AG04450 (cell line): ENCODE measurements at regions not wholly inside any gene's neighbourhood (a gene's known extent, or its start where the extent isn't known, plus 50 kb on each side); places are given as distances from the start of the nearest gene placed in this dataset.

Experiments
- CTCF ChIA-PET: fragments of 300-600, 350-600 bp; formaldehyde crosslinking; extraction: SDS; loops from one replicate; lab custom pipeline; 2022; ENCODE audit warnings: antibody characterized with exemption, inconsistent platforms; lab: Charles Lee
- POLR2A ChIA-PET: fragments of 350-600 bp; formaldehyde crosslinking; extraction: SDS; loops from one replicate; lab custom pipeline; 2021; ENCODE audit warnings: antibody characterized with exemption, inconsistent platforms; lab: Yijun Ruan, JAX
- DNase-seq: peaks from one replicate; pipeline ENCODE4 v3.0.0-alpha.2; 2011; ENCODE audit warnings: low read depth, low spot score
- H3K27ac ChIP-seq: one replicate; pipeline ENCODE4 v1.5.1; 2012; ENCODE audit warnings: low read depth, low read length, control low read depth
- H3K27me3 ChIP-seq: one replicate; pipeline ENCODE4 v1.6.0; 2012; ENCODE audit warnings: low read length; ENCODE audit not compliant: control insufficient read depth, insufficient read depth
- H3K4me3 ChIP-seq: 2 replicates; pipeline ENCODE4 v1.5.1; 2011; ENCODE audit warnings: mild to moderate bottlenecking, low read depth, low read length, control low read depth
- H3K9me3 ChIP-seq: 2 replicates; pipeline ENCODE4 v1.5.1; 2012; ENCODE audit warnings: low read length; ENCODE audit not compliant: control insufficient read depth, insufficient read depth
- CTCF ChIP-seq: IDR thresholded peaks from 2 replicates; pipeline ENCODE4 v1.5.1; 2011; ENCODE audit warnings: low read depth, low read length, control low read depth, inconsistent platforms

GRCh38 chr15:23514484-23514883 is 51.0 kb upstream of the MKRN3 start:
- no peak for TF ChIP-seq CTCF
- no peak overlapping the region for H3K27ac ChIP-seq
- H3K9me3 ChIP-seq: peaks cover 6% of the 10 kb centered on the region; the same call in 1 of the 2 replicates
- DNase-seq: no peak
- ChIA-PET POLR2A (no interaction called here), CTCF (no interaction called here)
- H3K27me3 ChIP-seq: no peaks in the 10 kb centered on the region
- no peak overlapping the region for H3K4me3 ChIP-seq

GRCh38 chr15:23506762-23507161 is 58.7 kb upstream of the MKRN3 start:
- CTCF ChIA-PET: no interaction called here

GRCh38 chr15:23503980-23504379 is 56.9 kb upstream of the GOLGA6L2 start:
- no peak for TF ChIP-seq CTCF
- ChIA-PET POLR2A (no interaction called here), CTCF (no interaction called here)
- Histone ChIP-seq H3K9me3 (no peaks in the 10 kb centered on the region), H3K27ac (no peak overlapping the region), H3K4me3 (no peak overlapping the region), H3K27me3 (no peaks in the 10 kb centered on the region)
- DNase-seq: no peak

More at GRCh38 chr15:23506762-23507161, 58.7 kb upstream of the MKRN3 start:
- Histone ChIP-seq H3K27ac (no peak overlapping the region), H3K9me3 (peaks cover 3% of the 10 kb centered on the region; the same call in 1 of the 2 replicates), H3K27me3 (no peaks in the 10 kb centered on the region), H3K4me3 (no peak overlapping the region)
- POLR2A ChIA-PET: no interaction called here
- DNase-seq: no peak
- TF ChIP-seq CTCF: no peak

DNA sequence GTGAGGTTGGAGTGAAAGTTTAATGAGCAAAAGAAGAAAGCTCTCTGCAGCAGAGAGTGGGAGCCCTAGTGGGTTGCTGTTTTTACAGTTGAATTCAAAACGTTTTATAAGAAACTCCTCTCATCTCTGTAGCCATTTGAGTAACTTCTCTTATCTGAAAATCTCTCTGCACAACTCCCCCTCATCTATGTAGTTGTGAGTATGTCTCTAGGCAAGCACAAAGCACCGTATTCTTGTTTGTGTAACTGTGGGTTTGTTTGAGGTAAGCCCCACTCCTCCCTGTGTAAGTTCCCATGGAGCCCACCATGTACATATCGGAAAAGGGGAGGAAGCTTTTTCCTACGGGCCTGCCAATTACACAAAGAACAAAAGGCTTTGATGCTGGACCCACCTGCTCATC is 56.5 kb upstream of the GOLGA6L2 start:
- no peak overlapping the region for H3K4me3 ChIP-seq
- POLR2A ChIA-PET: no interaction called here
- TF ChIP-seq CTCF: no peak
- CTCF ChIA-PET: no interaction called here
- H3K27me3 ChIP-seq: no peaks in the 10 kb centered on the region
- no peak for DNase-seq
- no peaks in the 10 kb centered on the region for H3K9me3 ChIP-seq
- no peak overlapping the region for H3K27ac ChIP-seq

GRCh38 chr15:23497710-23498111 is 50.7 kb upstream of the GOLGA6L2 start:
- CTCF ChIA-PET: interaction anchor here (0.6 to 1.2 kb wide), 4 partner anchors 15 to 414 kb away, joined by 3 to 4 read pairs (median 3); no protein-coding TSS in a partner anchor
- peak; percentile 35 for TF ChIP-seq CTCF
- Histone ChIP-seq H3K9me3 (no peaks in the 10 kb centered on the region; the same call in 1 of the 2 replicates), H3K4me3 (no peak overlapping the region), H3K27me3 (no peaks in the 10 kb centered on the region), H3K27ac (no peak overlapping the region)
- DNase-seq: no peak
- POLR2A ChIA-PET: no interaction called here
